ENCODE measurements at regions not wholly inside any gene's neighbourhood (a gene's known extent, or its start where the extent isn't known, plus 50 kb on each side); places are given as distances from the start of the nearest gene placed in this dataset.

GRCh38 chr15:98063871-98064270, 103.4 kb downstream of the ARRDC4 start:
- POLR2A ChIA-PET (ENCODE audit: unreplicated experiment), result no interaction called here
- no peak for ATAC-seq

GRCh38 chr15:98067339-98067738, 106.8 kb downstream of the ARRDC4 start:
- TF ChIP-seq CTCF (conservative IDR thresholded peaks at IDR 0.05; ENCODE audit: low read depth, low read length) (no peak), EZH2 (IDR thresholded peaks at IDR 0.05; ENCODE audit: low read length, unreplicated experiment) (no peak), EZH2phosphoT487 (IDR thresholded peaks at IDR 0.05; ENCODE audit: borderline replicate concordance, low read length) (no peak)
- no peaks in the 10 kb centered on the region for H3K9me2 ChIP-seq (replicated peaks; ENCODE audit: low read length)
- no peak overlapping the region for H3K4me3 ChIP-seq (ENCODE audit: low read length)
- intact Hi-C loops (cut with micrococcal nuclease), result no loop called here
- H3K27me3 ChIP-seq (ENCODE audit: low read length), result peaks cover 49% of the 10 kb centered on the region
- H2AFZ ChIP-seq (ENCODE audit: low read length), result no peak overlapping the region
- H3K27ac ChIP-seq (ENCODE audit: low read length), result no peak overlapping the region
- no peak for DNase-seq
- no peak overlapping the region for H3K4me2 ChIP-seq (ENCODE audit: low read length)
- no peaks in the 10 kb centered on the region for H3K36me3 ChIP-seq (ENCODE audit: low read depth, low read length)
- ChIA-PET CTCF (no interaction called here), POLR2A (ENCODE audit: unreplicated experiment) (no interaction called here)
- H3K4me1 ChIP-seq (ENCODE audit: insufficient read depth, low read length), result no peaks in the 10 kb centered on the region
- H3K79me2 ChIP-seq (ENCODE audit: low read length), result no peaks in the 10 kb centered on the region
- H4K20me1 ChIP-seq (ENCODE audit: low read length), result no peaks in the 10 kb centered on the region
- no peak for ATAC-seq
- H3F3A ChIP-seq (ENCODE audit: low read length, unreplicated experiment), result no peaks in the 10 kb centered on the region
- no TSS peak for BruUV-seq (replicated peaks)
- H3K9me3 ChIP-seq (ENCODE audit: low read length), result no peaks in the 10 kb centered on the region
- no peak overlapping the region for H3K9ac ChIP-seq (ENCODE audit: low read length)

More at GRCh38 chr15:98063871-98064270, 103.4 kb downstream of the ARRDC4 start:
- H3K9me3 ChIP-seq (ENCODE audit: low read length), result no peaks in the 10 kb centered on the region
- H3K4me2 ChIP-seq (ENCODE audit: low read length), result no peak overlapping the region
- H3K9ac ChIP-seq (ENCODE audit: low read length), result no peak overlapping the region
- TF ChIP-seq CTCF (conservative IDR thresholded peaks at IDR 0.05; ENCODE audit: low read depth, low read length) (no peak), EZH2 (IDR thresholded peaks at IDR 0.05; ENCODE audit: low read length, unreplicated experiment) (no peak), EZH2phosphoT487 (IDR thresholded peaks at IDR 0.05; ENCODE audit: borderline replicate concordance, low read length) (no peak)
- H4K20me1 ChIP-seq (ENCODE audit: low read length), result no peaks in the 10 kb centered on the region
- intact Hi-C loops (cut with micrococcal nuclease), result no loop called here
- H3K9me2 ChIP-seq (replicated peaks; ENCODE audit: low read length), result no peaks in the 10 kb centered on the region
- no peak overlapping the region for H3K4me3 ChIP-seq (ENCODE audit: low read length)
- DNase-seq, result no peak
- no TSS peak for BruUV-seq (replicated peaks)
- CTCF ChIA-PET, result no interaction called here
- peaks cover 45% of the 10 kb centered on the region for H3K27me3 ChIP-seq (ENCODE audit: low read length)
- H3K4me1 ChIP-seq (ENCODE audit: insufficient read depth, low read length), result no peaks in the 10 kb centered on the region
- no peaks in the 10 kb centered on the region for H3F3A ChIP-seq (ENCODE audit: low read length, unreplicated experiment)
- no peaks in the 10 kb centered on the region for H3K79me2 ChIP-seq (ENCODE audit: low read length)
- no peak overlapping the region for H2AFZ ChIP-seq (ENCODE audit: low read length)
- no peak overlapping the region for H3K27ac ChIP-seq (ENCODE audit: low read length)
- H3K36me3 ChIP-seq (ENCODE audit: low read depth, low read length), result no peaks in the 10 kb centered on the region

- no peak overlapping the region for H3K27ac ChIP-seq (ENCODE audit: low read length)
- DNase-seq (no peak), ATAC-seq (no peak)
- no peaks in the 10 kb centered on the region for H4K20me1 ChIP-seq (ENCODE audit: low read length)
- H2AFZ ChIP-seq (ENCODE audit: low read length), result no peak overlapping the region
- peaks cover 42% of the 10 kb centered on the region for H3K27me3 ChIP-seq (ENCODE audit: low read length)
- POLR2A ChIA-PET (ENCODE audit: unreplicated experiment), result no interaction called here
- TF ChIP-seq CTCF (conservative IDR thresholded peaks at IDR 0.05; ENCODE audit: low read depth, low read length) (no peak), EZH2phosphoT487 (IDR thresholded peaks at IDR 0.05; ENCODE audit: borderline replicate concordance, low read length) (no peak), EZH2 (IDR thresholded peaks at IDR 0.05; ENCODE audit: low read length, unreplicated experiment) (no peak)
- no peaks in the 10 kb centered on the region for H3K4me1 ChIP-seq (ENCODE audit: insufficient read depth, low read length)
- H3K36me3 ChIP-seq (ENCODE audit: low read depth, low read length), result no peaks in the 10 kb centered on the region
- CTCF ChIA-PET, result no interaction called here
- no peaks in the 10 kb centered on the region for H3K9me3 ChIP-seq (ENCODE audit: low read length)
- no peak overlapping the region for H3K4me2 ChIP-seq (ENCODE audit: low read length)
- H3K9ac ChIP-seq (ENCODE audit: low read length), result no peak overlapping the region
- no peak overlapping the region for H3K4me3 ChIP-seq (ENCODE audit: low read length)
- intact Hi-C loops (cut with micrococcal nuclease), result no loop called here
- H3K9me2 ChIP-seq (replicated peaks; ENCODE audit: low read length), result no peaks in the 10 kb centered on the region
- no peaks in the 10 kb centered on the region for H3K79me2 ChIP-seq (ENCODE audit: low read length)
- no TSS peak for BruUV-seq (replicated peaks)
- no peaks in the 10 kb centered on the region for H3F3A ChIP-seq (ENCODE audit: low read length, unreplicated experiment)
Observed at GRCh38 chr15:98069256-98069655, 108.8 kb downstream of the ARRDC4 start.
